GM18502 (cell line): ENCODE measurements at regions not wholly inside any gene's neighbourhood (a gene's known extent, or its start where the extent isn't known, plus 50 kb on each side); places are given as distances from the start of the nearest gene placed in this dataset.
"Not testable (repeated sequence)": the region's sequence is repeated elsewhere in the genome, so short reads cannot be mapped to it uniquely, and the experiment has no call there.

Experiments
- ATAC-seq: cut with Tn5 transposase; IDR thresholded peaks from one replicate; pipeline ENCODE4 v1.9.1; 2021; ENCODE audit warnings: mild to moderate bottlenecking; ENCODE audit not compliant: unreplicated experiment, poor library complexity

DNA sequence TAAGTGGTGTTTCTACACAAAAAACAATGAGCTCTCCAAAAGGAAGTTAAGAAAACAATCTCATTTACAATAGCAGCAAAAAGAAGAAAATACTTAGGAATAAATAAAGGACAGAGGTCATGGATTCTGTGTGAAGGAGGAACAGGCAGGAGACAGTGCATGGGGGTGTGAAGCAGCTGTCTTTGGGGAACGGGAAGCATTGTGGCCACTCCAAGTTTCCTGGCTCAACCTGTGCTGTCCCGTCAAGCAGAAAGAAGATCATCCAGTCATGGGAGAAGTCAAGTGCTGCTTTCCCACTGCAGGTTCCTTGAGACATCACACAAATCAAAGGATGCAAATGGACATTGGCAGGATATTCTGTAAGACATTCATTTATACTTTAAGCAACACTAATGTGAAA is 66.1 kb upstream of the MAML3 start:
- no peak for ATAC-seq

DNA sequence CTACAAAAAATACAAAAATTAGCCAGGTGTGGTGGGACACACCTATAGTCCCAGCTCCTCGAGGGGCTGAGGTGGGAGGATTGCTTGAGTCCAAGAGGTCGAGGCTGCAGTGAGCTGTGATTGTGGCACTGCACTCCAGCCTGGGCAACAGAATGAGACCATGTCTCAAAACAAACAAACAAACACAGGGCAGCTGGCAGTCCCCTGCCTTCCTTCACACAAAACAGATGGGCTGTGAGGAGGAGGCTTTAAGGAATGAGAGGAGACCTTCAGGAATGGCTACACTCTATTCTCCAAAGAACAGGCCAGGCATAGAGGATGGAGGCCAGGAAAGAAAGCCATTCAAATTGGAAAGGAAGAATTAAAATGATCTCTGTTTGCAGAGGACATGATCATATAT is 65.6 kb upstream of the MAML3 start:
- no peak for ATAC-seq

DNA sequence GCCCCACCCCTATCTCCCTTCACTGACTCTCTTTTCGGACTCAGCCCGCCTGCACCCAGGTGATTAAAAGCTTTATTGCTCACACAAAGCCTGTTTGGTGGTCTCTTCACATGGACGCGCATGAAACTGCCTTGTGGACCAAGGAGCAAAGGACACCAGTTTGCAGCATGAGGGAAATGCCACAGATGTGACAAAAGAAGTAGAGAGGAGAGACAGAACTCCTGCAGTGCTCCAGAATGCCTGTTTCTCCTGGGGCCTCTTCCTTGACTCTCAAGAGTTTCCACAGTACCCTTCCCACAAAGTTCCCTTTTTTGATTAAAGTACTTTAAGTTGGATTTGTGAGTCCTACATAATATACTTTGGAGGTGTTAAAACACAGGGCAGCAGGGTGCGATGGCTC is 65.1 kb upstream of the MAML3 start:
- not testable (repeated sequence) for ATAC-seq

DNA sequence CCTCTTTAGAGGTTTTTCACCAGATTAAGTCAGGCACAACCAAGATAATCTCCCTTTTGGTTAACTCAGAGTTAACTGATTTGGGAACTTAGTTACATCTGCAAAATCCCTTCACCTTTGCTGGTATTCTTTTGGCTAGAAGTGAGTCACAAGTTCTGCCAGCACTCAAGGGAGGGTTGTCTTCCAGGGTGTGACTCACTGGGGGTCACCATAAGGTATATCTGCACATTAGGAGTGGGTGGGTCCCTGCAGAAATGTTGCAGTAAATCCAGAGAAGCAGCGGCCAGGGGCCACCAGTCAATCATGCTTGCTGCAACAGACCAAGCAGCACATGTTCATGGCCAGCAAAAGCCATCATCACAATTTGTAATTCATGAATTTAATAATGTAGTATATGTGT is 59.8 kb upstream of the MAML3 start:
- no peak for ATAC-seq

DNA sequence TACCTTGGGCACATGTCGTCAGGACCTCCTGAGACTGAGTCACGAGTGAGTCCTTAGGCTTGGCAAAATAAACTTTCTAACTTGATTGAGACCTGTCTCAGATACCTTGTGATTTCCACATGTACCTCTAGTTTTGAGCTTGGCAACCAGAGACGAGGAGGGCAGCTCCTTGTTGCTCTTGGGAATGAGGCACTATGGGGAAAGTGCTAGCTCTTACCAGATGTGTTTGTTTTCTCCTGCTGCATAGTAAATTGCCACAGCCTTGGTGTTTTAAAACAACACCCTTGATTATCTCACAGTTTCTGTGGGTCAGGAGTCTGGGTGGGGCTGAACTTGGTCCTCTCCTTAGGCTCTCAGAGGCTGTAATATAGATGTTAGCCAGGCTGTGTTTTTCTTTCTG is 59.1 kb upstream of the MAML3 start:
- no peak for ATAC-seq

DNA sequence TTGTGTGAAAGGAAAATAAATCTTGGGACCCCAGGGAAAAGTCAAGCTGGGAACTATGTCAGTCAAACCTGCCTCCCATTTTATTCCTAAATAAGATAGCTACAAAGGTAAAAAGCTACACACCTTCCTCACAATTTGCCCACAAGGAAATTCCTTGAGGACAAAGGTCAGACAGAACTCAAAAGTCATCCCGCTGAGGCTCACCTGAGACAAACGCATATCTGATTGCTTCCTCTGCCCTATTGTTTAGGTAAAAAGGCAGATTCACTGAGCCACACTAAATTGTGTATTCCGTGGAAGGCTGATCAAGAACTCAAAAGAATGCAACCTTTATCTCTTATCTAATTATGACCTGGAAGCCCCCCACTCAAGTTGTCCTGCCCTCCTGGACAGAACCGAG is 58.7 kb upstream of the MAML3 start:
- ATAC-seq, result no peak

DNA sequence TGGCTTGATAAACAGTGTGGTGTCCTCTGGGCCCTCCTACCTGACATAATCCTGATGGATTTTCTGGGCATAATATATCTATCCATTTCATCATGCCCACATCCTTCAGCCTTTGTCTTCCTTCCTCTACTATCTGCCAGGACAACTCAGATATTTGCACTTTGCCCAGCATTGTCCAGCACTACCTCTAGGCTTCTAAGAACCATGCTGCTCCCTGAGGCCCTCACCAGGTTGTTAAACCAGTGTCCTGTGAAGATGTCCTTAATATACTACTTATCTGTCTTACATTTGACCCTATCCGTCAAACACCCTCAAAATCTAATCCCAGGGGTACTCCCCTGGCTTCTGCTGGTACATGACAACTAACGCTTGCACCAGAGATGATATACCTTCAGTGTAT is 58.2 kb upstream of the MAML3 start:
- ATAC-seq, result no peak

DNA sequence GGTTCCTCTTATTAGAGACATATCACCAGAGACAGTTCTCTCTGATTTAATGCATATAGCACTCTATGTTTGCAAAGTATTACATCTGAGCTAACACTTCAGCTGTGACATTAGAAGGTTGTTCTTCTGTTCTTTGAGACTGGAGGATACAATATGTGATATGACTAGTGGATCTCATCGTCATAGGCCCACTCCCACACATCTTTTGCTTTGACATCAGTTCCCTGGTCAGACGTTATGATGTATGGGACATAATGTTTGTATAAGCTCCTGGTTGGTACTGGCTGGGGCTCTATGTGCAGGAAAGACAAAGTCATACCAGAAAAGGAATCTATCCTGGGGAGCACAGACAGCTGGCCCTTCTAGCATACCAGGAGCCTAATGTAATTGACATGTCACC is 57.7 kb upstream of the MAML3 start:
- ATAC-seq, result no peak

DNA sequence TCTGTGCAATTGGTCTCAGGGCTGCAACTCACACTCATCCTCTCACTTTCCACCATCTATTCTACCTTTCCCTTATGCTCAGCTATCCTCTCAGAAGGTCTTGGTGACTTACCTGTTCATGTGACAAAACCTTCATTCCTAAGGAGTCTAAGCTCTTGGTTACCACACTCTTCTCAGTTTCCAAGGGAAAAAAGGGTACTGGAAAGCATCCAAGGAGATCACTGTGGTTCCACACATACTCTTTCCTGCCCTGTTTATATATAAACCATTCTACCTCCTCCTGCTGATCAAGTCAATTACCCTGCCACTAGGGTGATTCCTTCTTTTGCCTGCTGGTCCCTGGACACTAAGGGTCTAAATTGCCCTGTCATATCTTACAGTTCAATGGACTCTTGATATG is 57.2 kb upstream of the MAML3 start:
- ATAC-seq, result no peak

DNA sequence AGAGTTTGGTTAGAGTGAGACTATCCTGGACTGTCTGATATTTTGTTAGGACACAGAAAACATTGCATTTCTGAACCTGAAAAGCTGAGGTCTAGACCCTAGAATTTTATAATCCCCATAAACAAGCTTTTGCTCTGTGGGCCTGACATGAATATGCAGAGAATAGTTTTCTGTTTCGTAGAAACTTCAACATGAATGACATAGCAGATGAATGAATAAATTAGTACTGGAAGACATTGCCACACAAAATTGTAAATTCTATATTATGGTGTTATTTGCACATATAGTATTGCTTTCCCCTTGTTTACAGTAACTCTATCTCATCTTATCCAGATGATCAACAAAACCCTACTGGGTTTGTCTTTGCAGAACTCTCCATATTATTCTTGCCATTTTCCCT is 54.9 kb upstream of the MAML3 start:
- ATAC-seq, result no peak
